GM06990 (cell line): ENCODE measurements at regions not wholly inside any gene's neighbourhood (a gene's known extent, or its start where the extent isn't known, plus 50 kb on each side); places are given as distances from the start of the nearest gene placed in this dataset.

Source experiments
- DNase-seq: peaks from one replicate; pipeline ENCODE4 v3.0.0-alpha.2; 2011; ENCODE audit not compliant: insufficient read length; ENCODE audit errors: extremely low read depth
- H3K27me3 ChIP-seq: replicated peaks from 2 replicates; pipeline ENCODE4 v1.6.0; 2011; ENCODE audit warnings: low read length; ENCODE audit not compliant: control insufficient read depth, insufficient read depth
- H3K36me3 ChIP-seq: 2 replicates; pipeline ENCODE4 v1.5.1; 2011; ENCODE audit warnings: low read length; ENCODE audit not compliant: control insufficient read depth, insufficient read depth
- H3K4me3 ChIP-seq: replicated peaks from 2 replicates; pipeline ENCODE4 v1.5.1; 2011; ENCODE audit warnings: low read depth, mild to moderate bottlenecking, control low read depth, low read length
- TF ChIP-seq, protein P1 (sequence below): IDR thresholded peaks from 2 replicates; pipeline ENCODE4 v1.5.1; 2011; ENCODE audit warnings: low read length, control low read depth, mild to moderate bottlenecking, inconsistent platforms; ENCODE audit not compliant: insufficient read depth, poor library complexity, severe bottlenecking

DNA sequence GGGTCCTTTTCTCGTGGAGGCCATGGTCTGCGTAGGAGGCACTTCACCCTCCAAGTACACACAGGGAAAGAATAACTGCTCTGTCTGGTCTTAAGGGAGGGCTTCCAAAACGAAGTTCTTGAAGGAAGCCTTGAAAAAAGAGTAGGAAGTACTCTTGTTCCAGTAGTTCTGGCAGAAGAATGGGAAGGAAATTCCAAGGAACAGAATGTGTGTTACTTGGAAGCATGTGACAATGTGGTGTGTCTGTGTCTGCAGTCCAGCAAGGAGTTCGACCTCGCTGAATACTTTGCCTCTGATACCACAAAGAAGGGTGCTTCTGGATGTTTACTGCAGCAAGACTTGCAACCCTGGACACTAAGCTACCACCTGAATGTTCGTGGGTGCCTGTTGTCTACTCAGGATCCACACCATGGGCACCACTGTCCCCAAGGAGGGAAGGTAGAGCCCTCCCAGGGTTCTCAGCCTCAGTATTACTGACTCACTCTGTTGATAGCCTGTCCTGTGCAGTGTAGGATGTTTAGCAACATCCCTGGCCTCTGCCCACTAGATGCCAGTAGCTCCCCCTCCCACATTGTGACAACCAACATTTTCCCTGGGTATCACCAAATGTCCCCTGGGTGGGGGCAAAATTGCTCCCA, 471.6 kb upstream of the CDH4 start:
- TF ChIP-seq, protein P1, sequence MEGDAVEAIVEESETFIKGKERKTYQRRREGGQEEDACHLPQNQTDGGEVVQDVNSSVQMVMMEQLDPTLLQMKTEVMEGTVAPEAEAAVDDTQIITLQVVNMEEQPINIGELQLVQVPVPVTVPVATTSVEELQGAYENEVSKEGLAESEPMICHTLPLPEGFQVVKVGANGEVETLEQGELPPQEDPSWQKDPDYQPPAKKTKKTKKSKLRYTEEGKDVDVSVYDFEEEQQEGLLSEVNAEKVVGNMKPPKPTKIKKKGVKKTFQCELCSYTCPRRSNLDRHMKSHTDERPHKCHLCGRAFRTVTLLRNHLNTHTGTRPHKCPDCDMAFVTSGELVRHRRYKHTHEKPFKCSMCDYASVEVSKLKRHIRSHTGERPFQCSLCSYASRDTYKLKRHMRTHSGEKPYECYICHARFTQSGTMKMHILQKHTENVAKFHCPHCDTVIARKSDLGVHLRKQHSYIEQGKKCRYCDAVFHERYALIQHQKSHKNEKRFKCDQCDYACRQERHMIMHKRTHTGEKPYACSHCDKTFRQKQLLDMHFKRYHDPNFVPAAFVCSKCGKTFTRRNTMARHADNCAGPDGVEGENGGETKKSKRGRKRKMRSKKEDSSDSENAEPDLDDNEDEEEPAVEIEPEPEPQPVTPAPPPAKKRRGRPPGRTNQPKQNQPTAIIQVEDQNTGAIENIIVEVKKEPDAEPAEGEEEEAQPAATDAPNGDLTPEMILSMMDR, result no peak
- Histone ChIP-seq H3K27me3 (no peaks in the 10 kb centered on the region), H3K36me3 (no peaks in the 10 kb centered on the region), H3K4me3 (no peak overlapping the region)
- no peak for DNase-seq

DNA sequence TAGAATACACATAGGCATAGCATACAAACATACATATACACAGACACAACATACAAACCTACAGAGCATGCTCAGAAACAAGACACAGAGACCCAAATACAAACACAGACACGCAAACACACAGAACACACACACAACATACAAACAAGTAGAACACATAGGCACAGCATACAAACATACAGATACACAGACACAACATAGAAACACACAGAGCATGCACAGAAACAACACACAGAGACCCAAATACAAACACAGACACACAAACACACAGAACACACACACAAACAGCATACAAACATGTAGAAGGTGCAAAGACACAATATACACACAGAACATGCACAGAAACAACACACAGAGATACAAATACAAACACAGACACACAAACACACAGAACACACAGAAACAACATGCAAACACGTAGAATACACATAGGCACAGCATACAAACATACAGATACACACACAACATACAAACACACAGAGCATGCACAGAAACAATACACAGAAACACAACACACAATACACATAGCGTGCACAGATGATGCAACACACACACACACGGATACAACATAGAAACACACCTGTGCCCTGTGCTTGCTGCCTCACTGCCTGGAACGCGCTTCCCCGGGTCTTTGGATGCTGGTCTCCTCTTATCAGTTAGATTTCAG, 469.0 kb upstream of the CDH4 start:
- TF ChIP-seq, protein P1, result no peak

DNA sequence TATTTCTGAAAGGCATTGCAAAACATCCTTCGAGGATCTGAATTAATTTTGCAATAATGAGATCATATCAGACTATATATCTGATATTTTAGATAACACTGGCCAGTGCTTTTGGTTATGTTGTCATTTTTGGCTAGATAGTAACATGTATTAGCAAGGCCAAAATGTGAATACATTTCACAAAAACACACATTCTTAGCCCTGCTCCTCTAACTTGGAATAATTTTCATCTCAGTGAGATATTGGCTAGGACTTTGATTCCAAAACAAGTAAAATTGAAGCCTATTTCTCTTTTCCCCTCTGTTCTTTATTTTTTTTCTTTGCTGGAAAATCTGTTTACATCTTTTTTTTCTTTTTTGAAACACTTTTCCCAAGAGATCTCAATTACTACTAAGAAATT, 466.8 kb upstream of the CDH4 start:
- Histone ChIP-seq H3K27me3 (no peaks in the 10 kb centered on the region), H3K4me3 (no peak overlapping the region), H3K36me3 (no peaks in the 10 kb centered on the region)
- no peak for DNase-seq
- TF ChIP-seq, protein P1, result no peak

More for the DNA sequence above, 469.0 kb upstream of the CDH4 start:
- DNase-seq, result no peak
- Histone ChIP-seq H3K27me3 (no peaks in the 10 kb centered on the region), H3K4me3 (no peak overlapping the region), H3K36me3 (no peaks in the 10 kb centered on the region)

DNA sequence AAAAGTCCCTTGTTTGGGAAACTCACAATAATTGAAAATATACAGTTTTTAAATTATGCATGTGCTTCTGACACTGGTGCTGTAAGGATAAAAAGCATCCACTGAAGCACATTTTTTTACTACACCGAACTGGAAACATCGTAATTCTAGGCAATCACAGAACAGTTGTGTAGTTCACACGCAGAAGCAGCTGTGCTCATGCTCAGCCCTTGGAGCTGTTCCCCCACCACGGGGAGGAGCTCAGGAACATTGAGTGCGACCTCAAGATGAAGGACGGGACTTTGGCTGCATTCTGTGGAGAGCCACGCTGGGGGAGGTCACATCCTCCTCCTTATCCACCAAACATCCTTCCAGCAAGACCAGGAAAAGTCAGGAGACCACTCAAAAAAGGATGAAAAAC, 466.3 kb upstream of the CDH4 start:
- no peak for DNase-seq
- no peaks in the 10 kb centered on the region for H3K36me3 ChIP-seq
- TF ChIP-seq, protein P1, result no peak
- no peak overlapping the region for H3K4me3 ChIP-seq
- no peaks in the 10 kb centered on the region for H3K27me3 ChIP-seq

DNA sequence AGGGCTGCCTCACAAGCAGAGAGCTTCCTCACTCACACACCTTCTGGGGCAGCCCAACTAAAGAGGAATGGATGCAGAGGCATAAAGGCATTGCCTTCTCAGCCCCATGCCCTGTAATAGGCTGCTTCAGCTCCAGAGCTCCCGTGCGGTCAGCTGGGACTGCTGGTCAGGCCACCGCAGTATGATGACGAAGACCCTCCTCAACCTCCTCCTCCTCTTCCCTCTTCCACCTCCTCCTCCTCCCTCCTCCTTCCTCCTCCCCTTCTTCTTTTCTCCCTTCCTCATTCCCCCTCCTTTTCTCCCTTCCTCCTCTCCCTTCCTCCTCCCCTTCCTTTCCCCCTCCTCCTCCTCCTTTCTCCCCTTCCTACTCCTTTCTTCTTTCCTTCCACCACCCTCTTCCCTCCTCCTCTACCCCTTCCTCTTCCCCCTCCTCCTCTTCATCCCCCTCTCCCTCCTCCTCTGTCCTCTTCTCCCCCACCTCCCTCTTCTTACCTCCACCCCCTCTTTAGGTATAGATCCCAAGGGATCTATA, 465.3 kb upstream of the CDH4 start:
- Histone ChIP-seq H3K27me3 (no peaks in the 10 kb centered on the region), H3K4me3 (no peak overlapping the region), H3K36me3 (no peaks in the 10 kb centered on the region)
- DNase-seq, result no peak
- TF ChIP-seq, protein P1, result no peak
